Left forelimb (tissue), 1 donor: ENCODE measurements at regions not wholly inside any gene's neighbourhood (a gene's known extent, or its start where the extent isn't known, plus 50 kb on each side); places are given as distances from the start of the nearest gene placed in this dataset.

Experiments
- DNase-seq: peaks from one replicate; pipeline ENCODE4 v3.0.0-alpha.2; 2018; ENCODE audit warnings: low spot score

GRCh38 chr2:207257251-207258250, 91.8 kb upstream of the KLF7 start:
- DNase-seq = no peak

DNA sequence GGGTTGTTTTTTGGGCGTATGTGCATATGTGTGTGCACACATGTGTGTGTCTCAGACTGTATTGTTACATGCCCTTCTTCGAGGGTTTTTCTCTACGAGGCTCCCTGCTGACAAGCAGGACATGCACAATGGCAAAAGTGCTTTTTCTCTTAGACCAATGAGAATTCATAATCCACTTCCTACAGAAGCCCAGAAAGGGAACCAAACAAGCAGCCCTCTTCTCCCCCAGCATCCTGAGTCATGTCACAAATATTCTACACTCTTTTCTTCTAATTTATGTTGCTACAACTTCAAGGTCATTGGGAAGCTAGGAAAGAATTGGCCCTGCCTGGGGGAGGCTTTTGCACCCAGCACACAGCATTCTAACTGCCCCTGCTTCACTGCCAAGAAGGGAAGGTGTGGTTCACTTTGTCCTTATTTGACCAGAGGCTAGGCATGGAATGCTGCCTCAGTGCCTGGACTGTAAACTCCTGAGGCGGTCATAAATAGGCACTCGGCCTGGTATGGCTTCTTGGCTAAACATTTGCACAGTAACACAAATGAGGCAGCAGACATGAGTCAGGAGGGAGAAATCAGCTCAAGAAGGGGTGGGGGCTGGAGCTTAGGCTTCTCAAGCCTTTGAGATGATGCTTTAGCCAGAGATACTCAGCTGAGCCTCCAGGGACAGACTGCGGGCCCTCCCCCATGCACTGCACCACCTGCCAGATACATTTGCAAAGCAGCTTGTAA, 92.7 kb upstream of the KLF7 start:
- no peak for DNase-seq

DNA sequence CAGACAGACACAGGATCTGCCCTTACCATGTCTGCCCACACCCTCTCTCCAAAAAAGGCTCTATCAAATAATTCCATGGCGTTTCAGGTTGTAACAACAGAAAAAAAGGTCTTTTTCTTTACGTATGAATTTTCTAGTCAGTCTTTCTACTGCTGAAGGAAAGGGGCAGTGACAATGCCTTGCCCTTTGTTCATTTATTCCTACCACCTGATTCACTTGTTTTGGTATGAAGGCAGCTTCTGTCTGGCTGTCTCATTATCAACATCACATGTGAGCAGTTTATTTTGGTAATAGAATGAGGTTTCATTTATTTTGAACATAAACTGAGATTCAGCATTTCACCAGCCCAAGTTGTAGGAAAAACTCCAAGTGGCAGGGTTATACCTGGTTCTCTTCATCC, 94.3 kb upstream of the KLF7 start:
- DNase-seq = no peak

DNA sequence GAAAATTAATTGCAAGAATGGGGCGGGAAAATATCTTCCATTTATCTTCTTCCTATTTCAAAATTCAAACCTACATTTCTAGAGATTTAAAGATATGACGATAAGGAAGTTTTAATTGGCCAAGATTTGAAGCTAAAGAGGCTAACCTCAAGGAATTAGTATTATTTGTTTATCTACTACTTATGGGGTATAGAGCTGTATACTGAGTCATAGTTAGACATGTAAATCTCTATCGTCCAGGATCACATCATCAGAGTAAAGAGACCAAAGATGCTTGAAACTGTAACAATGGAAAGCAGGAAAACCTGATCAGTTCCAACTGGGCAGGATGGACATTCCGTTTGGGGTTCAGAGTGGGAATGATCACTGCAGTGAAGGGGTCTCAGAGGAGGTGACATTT, 95.2 kb upstream of the KLF7 start:
- DNase-seq = no peak

DNA sequence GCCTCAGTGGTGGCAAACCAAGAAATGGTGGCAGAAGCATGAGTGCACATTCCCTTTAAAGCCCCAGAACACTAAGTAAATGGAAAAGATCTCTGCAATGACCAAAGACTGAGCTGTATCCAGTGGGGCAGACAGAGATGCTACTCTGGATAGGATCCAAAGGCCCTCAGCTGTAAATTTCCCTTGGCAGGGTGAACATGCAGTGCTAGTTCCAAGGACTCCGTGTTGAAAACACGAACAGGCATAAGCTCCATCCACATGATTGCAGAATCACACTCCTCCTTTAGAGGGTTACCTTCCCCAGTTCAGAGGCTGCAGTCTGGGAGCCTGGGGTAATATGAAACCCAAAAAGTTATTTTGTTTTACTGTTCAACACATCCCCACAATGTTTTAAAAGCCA, 98.6 kb upstream of the KLF7 start:
- no peak for DNase-seq

- DNase-seq = no peak
Measured at GRCh38 chr2:207265332-207265731, 99.6 kb upstream of the KLF7 start.

DNA sequence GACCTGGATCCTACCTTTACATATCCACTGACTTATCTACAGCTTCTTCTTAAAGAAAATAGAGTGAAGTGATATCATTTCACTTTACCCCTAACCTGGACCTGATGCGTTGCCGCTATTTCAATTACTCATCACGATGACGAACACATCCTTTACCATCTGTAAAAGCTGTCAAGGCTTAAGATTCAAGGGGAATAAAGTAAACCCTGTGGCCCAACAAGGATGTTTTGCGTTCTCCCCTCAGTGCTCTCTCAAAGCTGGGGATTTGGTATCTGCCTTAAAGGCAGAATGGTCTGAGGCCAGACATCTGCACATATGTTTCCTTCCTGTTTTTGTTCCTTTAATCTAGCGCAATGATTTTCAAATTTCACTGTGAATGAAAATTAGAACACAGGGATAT, 100.1 kb upstream of the KLF7 start:
- DNase-seq = no peak

- DNase-seq = no peak
Measured at GRCh38 chr2:207266648-207267047, 100.9 kb upstream of the KLF7 start.

DNA sequence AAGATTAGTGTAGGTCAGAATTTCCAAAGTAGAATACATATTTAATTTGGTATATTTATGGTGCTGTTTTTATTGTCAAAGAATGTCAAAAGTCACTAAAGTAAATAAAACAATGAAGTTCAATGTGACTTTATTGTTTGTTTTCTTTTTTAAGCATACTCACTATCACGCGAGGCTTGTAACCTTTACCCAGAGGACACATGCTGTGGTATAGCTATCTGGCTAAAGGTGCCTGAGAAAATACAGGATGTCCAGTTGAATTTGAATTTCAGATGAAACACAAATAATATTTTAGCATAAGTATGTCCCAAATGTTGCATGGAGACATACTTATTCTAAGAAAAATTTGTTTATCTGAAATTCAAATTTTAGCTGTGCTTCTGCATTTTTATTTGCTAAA, 103.3 kb upstream of the KLF7 start:
- no peak for DNase-seq

- no peak for DNase-seq
Measured at GRCh38 chr2:207274530-207275189, 108.9 kb upstream of the KLF7 start.

- no peak for DNase-seq
Measured at GRCh38 chr2:207275779-207276178, 110.0 kb upstream of the KLF7 start.

DNA sequence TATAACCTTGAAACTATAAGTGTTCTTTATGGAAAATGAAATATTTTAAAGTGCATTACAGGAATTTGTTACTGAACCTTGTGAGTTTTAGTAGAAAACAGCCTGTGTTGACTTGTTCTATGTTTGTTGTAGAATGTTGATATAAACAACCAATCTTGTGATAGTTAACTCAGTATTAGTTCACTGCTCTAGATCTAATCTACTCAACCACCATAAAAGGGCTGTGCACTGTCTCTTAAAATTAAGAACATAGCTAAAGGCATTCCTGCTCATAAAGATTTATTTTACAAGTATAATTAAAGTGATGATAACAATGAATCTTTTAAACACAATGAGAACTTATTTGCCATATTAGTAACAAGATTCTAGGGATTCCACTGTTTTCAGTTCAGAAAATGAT, 110.5 kb upstream of the KLF7 start:
- no peak for DNase-seq

DNA sequence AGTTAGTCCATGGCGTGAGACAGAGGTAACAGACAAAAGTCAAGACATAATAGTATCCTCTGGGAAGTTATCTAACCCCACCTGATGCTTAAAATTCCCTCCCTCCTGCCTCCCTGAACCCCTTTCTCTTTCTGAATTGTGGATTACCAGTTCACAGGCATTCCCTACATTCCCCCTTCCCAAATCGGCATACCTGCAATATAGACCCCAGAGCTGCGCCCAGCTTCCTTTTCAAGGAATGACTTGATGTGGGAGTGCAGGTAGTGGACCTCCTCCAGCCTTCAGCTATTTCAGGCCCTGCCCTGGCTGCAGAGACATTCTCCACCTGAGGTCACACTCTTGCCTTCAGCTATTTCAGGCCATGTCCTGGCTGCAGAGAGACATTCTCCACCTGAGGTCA, 111.1 kb upstream of the KLF7 start:
- no peak for DNase-seq

GRCh38 chr2:207279520-207279919, 113.8 kb upstream of the KLF7 start:
- no peak for DNase-seq

DNA sequence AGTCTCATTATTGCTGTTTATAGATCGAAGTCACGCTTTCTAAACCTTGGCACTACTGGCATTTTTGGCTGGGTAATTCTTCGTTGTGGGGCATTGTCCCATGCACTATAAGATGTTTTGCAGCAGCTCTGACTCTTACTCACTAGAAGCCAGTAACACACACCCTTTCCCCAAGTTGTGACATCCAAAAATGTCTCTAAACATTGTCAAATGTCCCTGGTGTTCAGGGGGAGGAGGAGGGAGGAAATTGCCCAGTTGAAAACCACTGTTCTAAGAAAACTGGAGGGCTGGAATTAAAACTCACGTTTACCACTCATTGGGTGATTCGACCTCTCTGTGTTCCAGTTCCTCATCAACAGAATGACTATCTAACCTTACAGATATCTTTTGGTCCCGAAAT, 115.7 kb upstream of the KLF7 start:
- DNase-seq = no peak

GRCh38 chr2:207282916-207283315, 117.2 kb upstream of the KLF7 start:
- DNase-seq = no peak

DNA sequence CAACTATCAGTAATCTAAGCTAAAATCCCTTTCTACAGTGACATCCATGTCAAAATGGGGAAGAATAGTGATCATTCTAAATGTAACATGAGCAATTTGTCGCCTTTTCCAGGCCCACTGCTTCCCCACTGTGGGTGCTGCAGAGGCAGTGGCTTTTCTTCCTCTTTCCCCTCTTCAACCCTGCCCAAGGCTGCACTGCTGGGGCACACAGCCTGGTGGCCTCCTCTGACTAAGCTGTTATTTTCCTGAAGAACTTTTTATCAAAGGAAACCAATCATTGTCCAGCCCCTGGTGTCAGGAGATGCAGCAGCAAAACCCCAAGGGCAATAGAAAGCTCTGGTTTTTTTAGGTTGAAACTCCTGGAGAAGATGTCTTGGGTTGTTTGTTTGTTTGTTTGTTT, 117.6 kb upstream of the KLF7 start:
- no peak for DNase-seq

DNA sequence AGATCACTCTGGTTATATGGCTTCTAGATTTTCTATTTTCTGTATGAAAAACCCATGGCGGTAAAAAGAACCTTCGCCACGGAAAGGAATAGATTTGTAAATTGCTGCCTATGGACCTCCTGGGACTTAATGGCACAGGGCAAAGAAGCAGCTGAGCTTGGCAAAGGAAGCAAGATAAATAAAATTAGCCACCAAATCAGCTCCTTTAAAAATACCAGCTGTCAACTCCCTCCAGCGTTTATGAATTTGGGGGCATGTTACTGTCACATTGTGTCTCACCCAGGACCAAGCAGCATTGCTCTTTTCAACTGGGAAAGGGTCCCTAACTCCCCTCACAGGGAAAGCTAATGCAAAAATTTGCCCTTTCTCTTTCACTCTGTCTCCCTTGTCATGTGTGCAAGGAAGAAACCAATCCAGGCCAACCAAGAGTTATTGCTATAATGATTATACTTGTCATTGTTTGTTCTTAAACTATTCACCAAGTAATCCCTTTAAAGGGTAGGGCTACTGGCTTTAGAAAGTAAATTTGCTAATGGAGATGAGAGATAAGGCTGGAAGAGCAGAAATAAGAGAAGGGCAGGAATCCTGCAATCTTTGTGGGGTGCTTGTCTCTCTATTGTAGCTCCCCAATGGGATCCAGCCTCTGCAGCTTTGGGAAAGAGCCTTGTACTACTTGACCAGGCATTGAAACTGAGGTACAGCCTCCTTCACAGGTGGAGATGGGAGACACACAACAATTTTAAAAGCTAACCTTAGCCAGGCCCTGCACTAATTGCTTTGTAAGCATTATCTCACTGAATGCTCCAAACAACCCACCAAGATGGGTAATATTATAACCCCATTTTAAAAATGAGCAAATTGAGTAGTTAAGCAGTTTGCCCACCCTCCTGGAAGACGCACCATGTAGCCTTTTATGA, 119.1 kb upstream of the KLF7 start:
- no peak for DNase-seq

GRCh38 chr2:207285473-207285815, 119.7 kb upstream of the KLF7 start:
- no peak for DNase-seq

- no peak for DNase-seq
Measured at GRCh38 chr2:207286106-207286505, 120.4 kb upstream of the KLF7 start.

DNA sequence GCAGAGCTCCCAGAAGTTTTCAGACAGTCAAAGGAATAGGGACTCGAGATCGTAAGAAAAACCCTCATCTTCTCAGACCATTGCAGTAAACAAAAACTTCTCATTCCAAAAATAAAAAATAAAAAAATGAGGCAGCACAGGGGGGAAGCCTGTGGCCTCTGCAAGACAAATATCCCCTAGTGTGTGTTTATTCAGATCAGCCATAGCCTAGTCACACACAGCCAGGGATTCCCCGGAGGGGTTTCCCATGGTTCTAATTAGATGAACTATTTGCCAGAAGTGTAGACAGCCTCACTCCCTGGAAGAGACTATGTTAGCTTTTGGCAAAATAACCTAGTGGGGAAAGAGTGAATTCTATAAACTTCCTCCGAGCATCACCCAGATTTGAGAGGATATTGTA, 122.9 kb upstream of the KLF7 start:
- no peak for DNase-seq
